PC-3 (cell line): ENCODE measurements at regions not wholly inside any gene's neighbourhood (a gene's known extent, or its start where the extent isn't known, plus 50 kb on each side); places are given as distances from the start of the nearest gene placed in this dataset.

ENCODE experiments used
- ATAC-seq: fragments of 200-7000 bp; cut with Tn5 transposase; 2 replicates; pipeline ENCODE4 v1.9.1; 2020; ENCODE audit warnings: mild to moderate bottlenecking, moderate library complexity
- BruUV-seq: library from RNA; stranded (reverse); fragments of 400-500 nt; replicated peaks from 2 replicates; lab custom pipeline; 2021; lab: Mats Ljungman, UMichigan
- CTCF ChIA-PET: fragments of 300-600 bp; sonication (Branson Sonifier 250); formaldehyde crosslinking; loops from one replicate; lab custom pipeline; 2022; ENCODE audit warnings: antibody characterized with exemption; lab: Charles Lee
- POLR2A ChIA-PET: fragments of 300-600 bp; sonication (Branson Sonifier 250); formaldehyde crosslinking; loops from one replicate; lab custom pipeline; 2022; ENCODE audit warnings: antibody characterized with exemption; ENCODE audit not compliant: unreplicated experiment; lab: Charles Lee
- DNase-seq: peaks from one replicate; pipeline ENCODE4 v3.0.0-alpha.2; 2015
- H2AFZ ChIP-seq: fragments of 300-600 bp; sonication (generic); 2 replicates; pipeline ENCODE4 v1.6.0; 2016; ENCODE audit warnings: antibody characterized with exemption, low read length
- H3F3A ChIP-seq: fragments of 300-600 bp; sonication (generic); one replicate; pipeline ENCODE4 v1.6.0; 2017; ENCODE audit warnings: antibody characterized with exemption, low read length, control low read depth, mild to moderate bottlenecking; ENCODE audit not compliant: unreplicated experiment
- H3K27ac ChIP-seq: fragments of 300-600 bp; sonication (generic); 2 replicates; pipeline ENCODE4 v1.5.1; 2016; ENCODE audit warnings: mild to moderate bottlenecking, low read length
- H3K27me3 ChIP-seq: fragments of 300-600 bp; sonication (generic); 2 replicates; pipeline ENCODE4 v1.6.1; 2016; ENCODE audit warnings: low read length, mixed read lengths
- H3K36me3 ChIP-seq: fragments of 300-600 bp; sonication (generic); 2 replicates; pipeline ENCODE4 v1.6.1; 2016; ENCODE audit warnings: low read depth, mixed run types, low read length, mixed read lengths
- H3K4me1 ChIP-seq: fragments of 300-600 bp; sonication (generic); 2 replicates; pipeline ENCODE4 v1.5.1; 2016; ENCODE audit warnings: low read length; ENCODE audit not compliant: insufficient read depth
- H3K4me2 ChIP-seq: fragments of 300-600 bp; sonication (generic); 2 replicates; pipeline ENCODE4 v1.6.0; 2016; ENCODE audit warnings: low read length
- H3K4me3 ChIP-seq: fragments of 300-600 bp; sonication (generic); 2 replicates; pipeline ENCODE4 v1.5.1; 2016; ENCODE audit warnings: mild to moderate bottlenecking, low read length, mixed read lengths
- H3K79me2 ChIP-seq: fragments of 300-600 bp; sonication (generic); 2 replicates; pipeline ENCODE4 v1.6.1; 2017; ENCODE audit warnings: low read length, mixed read lengths
- H3K9ac ChIP-seq: fragments of 300-600 bp; sonication (generic); 2 replicates; pipeline ENCODE4 v1.6.0; 2016; ENCODE audit warnings: mild to moderate bottlenecking, low read length
- H3K9me2 ChIP-seq: fragments of 300-600 bp; sonication (generic); replicated peaks from 2 replicates; pipeline ENCODE4 v1.6.1; 2016; ENCODE audit warnings: mixed run types, low read length, mixed read lengths
- H3K9me3 ChIP-seq: fragments of 300-600 bp; sonication (generic); 2 replicates; pipeline ENCODE4 v1.6.1; 2016; ENCODE audit warnings: low read length, mixed read lengths
- H4K20me1 ChIP-seq: fragments of 300-600 bp; sonication (generic); 2 replicates; pipeline ENCODE4 v1.6.1; 2016; ENCODE audit warnings: low read length, mixed read lengths
- CTCF ChIP-seq: fragments of 300-600 bp; sonication (generic); conservative IDR thresholded peaks from 2 replicates; pipeline ENCODE4 v1.5.1; 2017; ENCODE audit warnings: antibody characterized with exemption, low read depth, mild to moderate bottlenecking, low read length
- EZH2 ChIP-seq: fragments of 300-600 bp; sonication (generic); IDR thresholded peaks from one replicate; pipeline ENCODE4 v1.6.1; 2017; ENCODE audit warnings: antibody characterized with exemption, mild to moderate bottlenecking, low read length; ENCODE audit not compliant: unreplicated experiment
- EZH2phosphoT487 ChIP-seq: fragments of 300-600 bp; sonication (generic); IDR thresholded peaks from 2 replicates; pipeline ENCODE4 v1.6.1; 2018; ENCODE audit warnings: mild to moderate bottlenecking, antibody characterized with exemption, low read length, borderline replicate concordance
- intact Hi-C: fragments of 100-400 bp; cut with micrococcal nuclease; formaldehyde crosslinking; loops from 2 replicates; pipeline ENCODE4 v1.9.0; 2023

- H3K27ac ChIP-seq = no peak overlapping the region
- TF ChIP-seq EZH2 (no peak), CTCF (no peak), EZH2phosphoT487 (no peak)
- intact Hi-C loops = loop anchor here (5.0 to 10.0 kb wide), 4 partner anchors 65 to 225 kb away; no protein-coding TSS in a partner anchor
- H3F3A ChIP-seq = no peaks in the 10 kb centered on the region
- no peaks in the 10 kb centered on the region for H3K9me2 ChIP-seq
- BruUV-seq = no TSS peak
- H3K4me1 ChIP-seq = peaks cover 9% of the 10 kb centered on the region; the same call in 1 of the 2 replicates
- H4K20me1 ChIP-seq = no peaks in the 10 kb centered on the region
- POLR2A ChIA-PET = no interaction called here
- no peak overlapping the region for H3K9ac ChIP-seq
- H3K4me2 ChIP-seq = no peak overlapping the region
- no peak for ATAC-seq
- H3K4me3 ChIP-seq = no peak overlapping the region
- no peak overlapping the region for H2AFZ ChIP-seq
- CTCF ChIA-PET = no interaction called here
- no peaks in the 10 kb centered on the region for H3K79me2 ChIP-seq
- H3K27me3 ChIP-seq = no peaks in the 10 kb centered on the region
- H3K9me3 ChIP-seq = no peaks in the 10 kb centered on the region
- DNase-seq = no peak
- H3K36me3 ChIP-seq = no peaks in the 10 kb centered on the region
Observed at GRCh38 chr10:123269675-123270074, 115.5 kb downstream of the BUB3 start.

- no peaks in the 10 kb centered on the region for H3K36me3 ChIP-seq
- H3K27ac ChIP-seq = no peak overlapping the region
- ChIA-PET CTCF (no interaction called here), POLR2A (no interaction called here)
- H3K9me2 ChIP-seq = no peaks in the 10 kb centered on the region
- H3K4me2 ChIP-seq = no peak overlapping the region
- DNase-seq = peak; percentile 37
- H3K4me3 ChIP-seq = no peak overlapping the region
- H3K79me2 ChIP-seq = no peaks in the 10 kb centered on the region
- no peaks in the 10 kb centered on the region for H3K27me3 ChIP-seq
- no peak overlapping the region for H2AFZ ChIP-seq
- H3K9ac ChIP-seq = no peak overlapping the region
- H3K4me1 ChIP-seq = peaks cover 9% of the 10 kb centered on the region; the same call in 1 of the 2 replicates
- H4K20me1 ChIP-seq = no peaks in the 10 kb centered on the region
- no peak for TF ChIP-seq EZH2phosphoT487
- no peak for TF ChIP-seq CTCF
- TF ChIP-seq EZH2 = no peak
- H3F3A ChIP-seq = no peaks in the 10 kb centered on the region
- BruUV-seq = no TSS peak
- intact Hi-C loops = loop anchor here (5.0 to 10.0 kb wide), 4 partner anchors 65 to 225 kb away; no protein-coding TSS in a partner anchor
- no peak for ATAC-seq
- H3K9me3 ChIP-seq = no peaks in the 10 kb centered on the region
Observed at GRCh38 chr10:123270221-123270620, 116.0 kb downstream of the BUB3 start.

- no peaks in the 10 kb centered on the region for H3F3A ChIP-seq
- no TSS peak for BruUV-seq
- peaks cover 9% of the 10 kb centered on the region; the same call in 1 of the 2 replicates for H3K4me1 ChIP-seq
- H3K4me2 ChIP-seq = no peak overlapping the region
- no peak overlapping the region for H3K9ac ChIP-seq
- TF ChIP-seq CTCF (no peak), EZH2 (no peak), EZH2phosphoT487 (no peak)
- no peaks in the 10 kb centered on the region for H3K9me3 ChIP-seq
- H2AFZ ChIP-seq = no peak overlapping the region
- DNase-seq (no peak), ATAC-seq (no peak)
- H3K79me2 ChIP-seq = no peaks in the 10 kb centered on the region
- H4K20me1 ChIP-seq = no peaks in the 10 kb centered on the region
- H3K9me2 ChIP-seq = no peaks in the 10 kb centered on the region
- intact Hi-C loops = loop anchor here (5.0 to 10.0 kb wide), 4 partner anchors 66 to 226 kb away; no protein-coding TSS in a partner anchor
- ChIA-PET CTCF (no interaction called here), POLR2A (no interaction called here)
- no peaks in the 10 kb centered on the region for H3K27me3 ChIP-seq
- no peaks in the 10 kb centered on the region for H3K36me3 ChIP-seq
- H3K27ac ChIP-seq = no peak overlapping the region
- H3K4me3 ChIP-seq = no peak overlapping the region
Observed at GRCh38 chr10:123270806-123271205, 116.6 kb downstream of the BUB3 start.
